Mucosa of descending colon (tissue), 3 donors: ENCODE measurements at regions not wholly inside any gene's neighbourhood (a gene's known extent, or its start where the extent isn't known, plus 50 kb on each side); places are given as distances from the start of the nearest gene placed in this dataset.
"Not testable (repeated sequence)": the region's sequence is repeated elsewhere in the genome, so short reads cannot be mapped to it uniquely, and the experiment has no call there.

Experiments
- ATAC-seq: fragments of 200-7000 bp; cut with Tn5 transposase; one replicate; pipeline ENCODE4 v1.9.1; 2020; ENCODE audit warnings: mild to moderate bottlenecking, moderate library complexity
- DNase-seq, 3 donors: peaks; one replicate each; pipeline ENCODE4 v3.0.0-alpha.2; 2020
- H3K36me3 ChIP-seq: fragments of 200-600 bp; one replicate; pipeline ENCODE4 v1.8.0; 2021; ENCODE audit warnings: low read depth, mild to moderate bottlenecking
- H3K4me1 ChIP-seq: fragments of 200-600 bp; one replicate; pipeline ENCODE4 v1.8.0; 2021; ENCODE audit warnings: low read depth, mild to moderate bottlenecking
- H3K4me3 ChIP-seq: fragments of 200-600 bp; one replicate; pipeline ENCODE4 v1.8.0; 2021; ENCODE audit warnings: mild to moderate bottlenecking
- H3K9me3 ChIP-seq: fragments of 200-600 bp; one replicate; pipeline ENCODE4 v1.8.0; 2021; ENCODE audit warnings: mild to moderate bottlenecking
- intact Hi-C, 2 donors: fragments of 100-400 bp; cut with DNase I in 1 of 2; cut with micrococcal nuclease in 1 of 2; formaldehyde crosslinking; loops; one replicate each; pipeline versions ENCODE4 v1.11.0 to v1.11.1; 2022; cut with DNase I, micrococcal nuclease
- TF ChIP-seq, protein P1 (sequence below): fragments of 200-600 bp; IDR thresholded peaks from one replicate; pipeline ENCODE4 v1.8.0; 2022; ENCODE audit warnings: antibody characterized with exemption, mild to moderate bottlenecking
- donor health status: DM: no; HTN: no; CAD: no; lungs with moderate emphysema.
- donor health status: DM: no; HTN: no; CAD: no.
- donor health status: DM: no; HTN: yes; CAD: no.

DNA sequence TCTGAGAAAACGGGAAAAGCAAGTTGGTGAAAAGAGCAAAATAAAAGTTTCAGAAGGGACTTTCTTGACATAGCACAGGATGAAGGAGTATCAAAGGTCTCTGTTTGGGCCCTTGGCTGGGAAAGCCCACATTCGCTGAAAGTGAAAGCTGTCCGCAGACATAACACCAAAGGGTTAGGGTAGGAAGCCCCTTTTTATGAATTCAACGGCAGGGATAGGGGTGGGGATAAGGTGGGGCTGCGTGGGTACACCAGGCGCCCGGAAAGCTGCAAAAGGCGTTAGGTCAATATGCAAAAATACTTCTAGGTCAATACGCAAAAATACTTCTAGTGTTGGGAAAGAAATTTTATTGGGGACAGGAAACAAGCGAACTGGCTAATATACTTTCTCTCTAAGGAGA is 135.1 kb downstream of the OR2B2 start:
- DNase-seq, result no peak
- peaks cover 25% of the 10 kb centered on the region for H3K4me1 ChIP-seq
- H3K36me3 ChIP-seq, result no peaks in the 10 kb centered on the region
- no peak for ATAC-seq
- no peak overlapping the region for H3K4me3 ChIP-seq
- TF ChIP-seq, protein P1, sequence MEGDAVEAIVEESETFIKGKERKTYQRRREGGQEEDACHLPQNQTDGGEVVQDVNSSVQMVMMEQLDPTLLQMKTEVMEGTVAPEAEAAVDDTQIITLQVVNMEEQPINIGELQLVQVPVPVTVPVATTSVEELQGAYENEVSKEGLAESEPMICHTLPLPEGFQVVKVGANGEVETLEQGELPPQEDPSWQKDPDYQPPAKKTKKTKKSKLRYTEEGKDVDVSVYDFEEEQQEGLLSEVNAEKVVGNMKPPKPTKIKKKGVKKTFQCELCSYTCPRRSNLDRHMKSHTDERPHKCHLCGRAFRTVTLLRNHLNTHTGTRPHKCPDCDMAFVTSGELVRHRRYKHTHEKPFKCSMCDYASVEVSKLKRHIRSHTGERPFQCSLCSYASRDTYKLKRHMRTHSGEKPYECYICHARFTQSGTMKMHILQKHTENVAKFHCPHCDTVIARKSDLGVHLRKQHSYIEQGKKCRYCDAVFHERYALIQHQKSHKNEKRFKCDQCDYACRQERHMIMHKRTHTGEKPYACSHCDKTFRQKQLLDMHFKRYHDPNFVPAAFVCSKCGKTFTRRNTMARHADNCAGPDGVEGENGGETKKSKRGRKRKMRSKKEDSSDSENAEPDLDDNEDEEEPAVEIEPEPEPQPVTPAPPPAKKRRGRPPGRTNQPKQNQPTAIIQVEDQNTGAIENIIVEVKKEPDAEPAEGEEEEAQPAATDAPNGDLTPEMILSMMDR, result no peak
- H3K9me3 ChIP-seq, result no peaks in the 10 kb centered on the region
- intact Hi-C loops, result loop anchor here in 1 of 2 donors (10.0 kb wide), 1 partner anchor 118 kb away; a partner anchor contains a TSS

DNA sequence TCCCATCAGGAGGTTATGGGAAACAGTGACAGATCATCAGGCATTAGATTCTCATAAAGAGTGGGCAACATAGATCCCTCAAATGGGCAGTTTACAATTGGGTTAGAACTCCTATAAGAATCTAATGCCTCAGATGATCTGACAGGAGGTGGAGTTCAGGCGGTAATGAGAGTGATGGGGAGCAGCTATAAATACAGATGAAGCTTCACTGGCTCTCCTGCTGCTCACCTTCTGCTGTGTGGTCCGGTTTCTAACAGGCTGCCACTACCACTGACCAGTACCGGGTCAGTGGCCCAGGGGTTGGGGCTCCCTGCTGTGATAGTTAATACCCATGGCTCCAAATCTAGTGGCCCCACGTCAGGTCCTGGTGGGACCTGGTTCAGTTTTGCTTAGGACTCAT is 135.7 kb downstream of the OR2B2 start:
- ATAC-seq, result no peak
- intact Hi-C loops, result loop anchor here in 1 of 2 donors (10.0 kb wide), 1 partner anchor 118 kb away; a partner anchor contains a TSS
- TF ChIP-seq, protein P1, result no peak
- no peak for DNase-seq
- no peak overlapping the region for H3K4me3 ChIP-seq
- H3K4me1 ChIP-seq, result peaks cover 21% of the 10 kb centered on the region
- H3K36me3 ChIP-seq, result no peaks in the 10 kb centered on the region
- no peaks in the 10 kb centered on the region for H3K9me3 ChIP-seq

- peaks cover 21% of the 10 kb centered on the region for H3K4me1 ChIP-seq
- H3K36me3 ChIP-seq, result no peaks in the 10 kb centered on the region
- ATAC-seq (peak; percentile 84), DNase-seq (peak in 1 of 3 donors; percentile 71)
- no peaks in the 10 kb centered on the region for H3K9me3 ChIP-seq
- H3K4me3 ChIP-seq, result no peak overlapping the region
- intact Hi-C loops, result loop anchor here in 1 of 2 donors (10.0 kb wide), 1 partner anchor 119 kb away; a partner anchor contains a TSS
- TF ChIP-seq, protein P1, result no peak
Observed at GRCh38 chr6:27775796-27776184, 136.4 kb downstream of the OR2B2 start.

DNA sequence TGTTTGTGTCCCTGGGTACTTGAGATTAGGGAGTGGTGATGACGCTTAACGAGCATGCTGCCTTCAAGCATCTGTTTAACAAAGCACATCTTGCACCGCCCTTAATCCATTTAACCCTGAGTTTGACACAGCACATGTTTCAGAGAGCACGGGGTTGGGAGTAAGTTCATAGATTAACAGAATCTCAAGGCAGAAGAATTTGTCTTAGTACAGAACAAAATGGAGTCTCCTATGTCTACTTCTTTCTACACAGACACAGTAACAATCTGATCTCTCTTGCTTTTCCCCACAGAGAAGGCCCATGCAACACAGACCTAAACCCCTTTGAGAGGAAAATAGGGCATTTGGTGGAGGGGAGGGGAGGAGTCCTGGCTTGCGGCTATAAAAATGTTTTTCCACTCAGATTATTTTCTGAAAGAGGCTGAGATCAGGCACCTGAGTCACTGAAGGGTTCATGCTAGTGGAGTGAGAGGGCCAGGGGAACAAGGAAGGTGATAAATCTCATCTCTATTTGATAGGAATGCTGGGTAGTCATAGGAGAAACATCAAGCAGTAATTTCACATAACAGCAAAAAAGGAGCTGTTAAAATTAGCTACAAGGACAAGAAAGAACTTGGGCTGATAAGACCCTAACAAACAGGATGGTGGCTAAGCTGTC is 136.9 kb downstream of the OR2B2 start:
- DNase-seq, ATAC-seq, H3K9me3 ChIP-seq, H3K4me3 ChIP-seq, H3K36me3 ChIP-seq: not testable (repeated sequence)
- intact Hi-C loops, result loop anchor here in 1 of 2 donors (10.0 kb wide), 1 partner anchor 120 kb away; a partner anchor contains a TSS
- H3K4me1 ChIP-seq, result peaks cover 21% of the 10 kb centered on the region

DNA sequence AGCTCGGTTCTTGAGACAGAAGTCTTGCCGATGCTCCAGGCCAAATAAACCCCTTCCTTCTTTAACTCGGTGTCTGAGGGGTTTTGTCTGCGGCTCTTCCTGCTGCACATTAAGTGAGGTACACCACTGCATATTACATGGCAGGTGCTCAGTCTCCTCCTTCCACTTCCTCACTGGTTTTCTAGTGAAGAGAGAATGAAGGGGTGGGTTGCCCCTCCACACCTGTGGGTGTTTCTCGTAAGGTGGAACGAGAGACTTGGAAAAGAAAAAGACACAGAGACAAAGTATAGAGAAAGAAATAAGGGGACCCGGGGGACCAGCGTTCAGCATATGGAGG is 138.0 kb downstream of the OR2B2 start:
- ATAC-seq, H3K9me3 ChIP-seq, H3K36me3 ChIP-seq, H3K4me3 ChIP-seq, DNase-seq: not testable (repeated sequence)
- intact Hi-C loops, result loop anchor here in 1 of 2 donors (10.0 kb wide), 1 partner anchor 121 kb away; a partner anchor contains a TSS
- peaks cover 18% of the 10 kb centered on the region for H3K4me1 ChIP-seq

GRCh38 chr6:27773542-27774263 is 138.5 kb downstream of the OR2B2 start:
- intact Hi-C loops, result loop anchor here in 1 of 2 donors (10.0 kb wide), 1 partner anchor 121 kb away; a partner anchor contains a TSS
- not testable (repeated sequence) for H3K9me3 ChIP-seq, H3K36me3 ChIP-seq, H3K4me3 ChIP-seq
- ATAC-seq, result peak; percentile 28
- H3K4me1 ChIP-seq, result peaks cover 16% of the 10 kb centered on the region
- peak; percentile 67 to 94 (median 84) for DNase-seq
